Endothelial cell of umbilical vein (primary cell): ENCODE measurements at regions not wholly inside any gene's neighbourhood (a gene's known extent, or its start where the extent isn't known, plus 50 kb on each side); places are given as distances from the start of the nearest gene placed in this dataset.

ENCODE experiments used
- BruUV-seq: library from RNA; stranded (reverse); fragments of 400-500 nt; replicated peaks from 2 replicates; lab custom pipeline; 2021; lab: Mats Ljungman, UMichigan
- CTCF ChIA-PET: fragments of 300-600, 350-600 bp; sonication (Branson Sonifier 250); formaldehyde crosslinking; loops from one replicate; lab custom pipeline; 2021; ENCODE audit warnings: antibody characterized with exemption, inconsistent platforms; lab: Charles Lee
- POLR2A ChIA-PET: fragments of 300-600, 350-600 bp; sonication (Branson Sonifier 250); formaldehyde crosslinking; loops from one replicate; lab custom pipeline; 2021; ENCODE audit warnings: antibody characterized with exemption, inconsistent platforms; lab: Charles Lee
- DNase-seq: peaks from one replicate; pipeline ENCODE4 v3.0.0-alpha.2; 2011; ENCODE audit warnings: low read depth, low spot score
- FAIRE-seq: peaks from 2 replicates; lab custom pipeline; 2011; peaks lifted over from hg19 to GRCh38; lab: Jason Lieb, UNC
- H2AFZ ChIP-seq: 2 replicates; pipeline ENCODE4 v1.6.0; 2012; ENCODE audit warnings: low read depth, low read length, control low read depth, inconsistent platforms
- H3K27ac ChIP-seq: 2 replicates; pipeline ENCODE4 v1.5.1; 2011; ENCODE audit warnings: low read depth, mild to moderate bottlenecking, control low read depth, low read length, moderate library complexity; ENCODE audit not compliant: insufficient read depth
- H3K27me3 ChIP-seq, 2 experiments: 2 replicates each; pipeline versions ENCODE4 v1.6.0 to v1.6.1; 2011; ENCODE audit warnings: low read length in 2 of 2, mixed read lengths in 1 of 2; ENCODE audit not compliant: control insufficient read depth in 2 of 2, insufficient read depth in 2 of 2
- H3K36me3 ChIP-seq, 2 experiments: 2 replicates in 1 of 2; 3 replicates in 1 of 2; pipeline ENCODE4 v1.5.1; 2011; ENCODE audit warnings: low read length in 2 of 2, mild to moderate bottlenecking in 1 of 2, moderate library complexity in 1 of 2; ENCODE audit not compliant: control insufficient read depth in 2 of 2, insufficient read depth in 2 of 2; ENCODE audit errors: extremely low read depth in 1 of 2
- H3K4me1 ChIP-seq: 3 replicates; pipeline ENCODE4 v1.5.1; 2011; ENCODE audit warnings: mild to moderate bottlenecking, low read length; ENCODE audit not compliant: control insufficient read depth, insufficient read depth; ENCODE audit errors: extremely low read depth
- H3K4me2 ChIP-seq: 2 replicates; pipeline ENCODE4 v1.6.1; 2011; ENCODE audit warnings: low read length, control low read depth, mixed read lengths; ENCODE audit not compliant: insufficient read depth
- H3K4me3 ChIP-seq, 3 experiments: fragments of 200-600 bp in 1 of 3; sonication (generic), shearing (Covaris generic) in 1 of 3; replicated peaks in 1 of 3; 2 replicates each; pipeline ENCODE4 v1.5.1; 2011 to 2016; ENCODE audit warnings: control low read depth in 3 of 3, low read length in 3 of 3, mild to moderate bottlenecking in 2 of 3, inconsistent platforms in 1 of 3, low read depth in 1 of 3, moderate library complexity in 1 of 3; ENCODE audit not compliant: insufficient read depth in 1 of 3
- H3K79me2 ChIP-seq: 2 replicates; pipeline ENCODE4 v1.6.0; 2012; ENCODE audit warnings: low read length, inconsistent platforms; ENCODE audit not compliant: control insufficient read depth, insufficient read depth
- H3K9ac ChIP-seq: replicated peaks from 2 replicates; pipeline ENCODE3; 2011; ENCODE audit warnings: low read length, control low read depth; ENCODE audit not compliant: insufficient read depth; ENCODE audit errors: extremely low read depth
- H3K9me1 ChIP-seq: replicated peaks from 3 replicates; pipeline ENCODE4 v1.6.0; 2011; ENCODE audit warnings: mild to moderate bottlenecking, low read length; ENCODE audit not compliant: control insufficient read depth, insufficient read depth; ENCODE audit errors: extremely low read depth
- H3K9me3 ChIP-seq: replicated peaks from 2 replicates; pipeline ENCODE4 v1.5.1; 2012; ENCODE audit warnings: low read length, inconsistent platforms; ENCODE audit not compliant: control insufficient read depth, insufficient read depth
- H4K20me1 ChIP-seq: replicated peaks from 2 replicates; pipeline ENCODE3; 2011; ENCODE audit warnings: mild to moderate bottlenecking, low read length; ENCODE audit not compliant: control insufficient read depth, insufficient read depth; ENCODE audit errors: extremely low read depth
- CTCF ChIP-seq, 2 donors: IDR thresholded peaks; 1 replicate in 1 of 2; 2 replicates in 1 of 2; pipeline ENCODE4 v1.5.1; 2011; ENCODE audit warnings: low read length in 2 of 2, mild to moderate bottlenecking in 2 of 2, moderate library complexity in 2 of 2, control low read depth in 1 of 2, inconsistent platforms in 1 of 2, low read depth in 1 of 2; ENCODE audit not compliant: insufficient read depth in 1 of 2; ENCODE audit errors: extremely low read depth in 1 of 2
- EZH2 ChIP-seq: IDR thresholded peaks from 2 replicates; pipeline ENCODE4 v1.6.1; 2012; ENCODE audit warnings: borderline replicate concordance, low read depth, mild to moderate bottlenecking, moderate library complexity, low read length, inconsistent platforms; ENCODE audit not compliant: severe bottlenecking
- FOS ChIP-seq: IDR thresholded peaks from 2 replicates; pipeline ENCODE4 v1.6.1; 2011; ENCODE audit warnings: mild to moderate bottlenecking, low read length, moderate library complexity, borderline replicate concordance; ENCODE audit not compliant: insufficient read depth
- GATA2 ChIP-seq: IDR thresholded peaks from 2 replicates; pipeline ENCODE4 v1.7.0; 2011; ENCODE audit warnings: low read depth, mild to moderate bottlenecking, moderate library complexity, mixed read lengths, low read length; ENCODE audit not compliant: insufficient read length, insufficient read depth
- JUN ChIP-seq: IDR thresholded peaks from 2 replicates; pipeline ENCODE4 v1.6.1; 2011; ENCODE audit warnings: borderline replicate concordance, low read depth; ENCODE audit not compliant: insufficient read length, insufficient read depth
- MAX ChIP-seq: IDR thresholded peaks from 2 replicates; pipeline ENCODE4 v1.6.1; 2011; ENCODE audit not compliant: insufficient read depth, insufficient read length
- MYC ChIP-seq: IDR thresholded peaks from one replicate; pipeline ENCODE4 v1.6.1; 2011; ENCODE audit warnings: mild to moderate bottlenecking, low read depth, low read length
- POLR2A ChIP-seq: IDR thresholded peaks from 2 replicates; pipeline ENCODE4 v1.6.1; 2012; ENCODE audit warnings: low read depth, mild to moderate bottlenecking, control low read depth, low read length
- POLR2AphosphoS5 ChIP-seq: IDR thresholded peaks from 2 replicates; pipeline ENCODE4 v1.6.1; 2012; ENCODE audit warnings: low read depth, mild to moderate bottlenecking, control low read depth, low read length, moderate library complexity; ENCODE audit not compliant: insufficient read depth
- dilution Hi-C: fragments of 300-500 bp; cut with MboI; formaldehyde crosslinking; loops from one replicate; pipeline ENCODE4 v1.15.0; 2019; ENCODE audit warnings: low sequenced_read_pairs; ENCODE audit not compliant: extremely low pct_ligation_motif_present
- intact Hi-C: fragments of 100-400 bp; cut with micrococcal nuclease; formaldehyde crosslinking; loops from one replicate; pipeline ENCODE4 v1.10.0; 2022

GRCh38 chr2:238685713-238686112 is 162.2 kb upstream of the TWIST2 start:
- ChIA-PET CTCF (no interaction called here), POLR2A (no interaction called here)
- Histone ChIP-seq H3K4me1 (no peaks in the 10 kb centered on the region), H3K4me3 (no peak overlapping the region), H3K4me2 (no peak overlapping the region), H3K79me2 (no peaks in the 10 kb centered on the region), H3K9me3 (no peaks in the 10 kb centered on the region), H3K36me3 (no peaks in the 10 kb centered on the region), H3K27ac (no peak overlapping the region), H4K20me1 (no peaks in the 10 kb centered on the region), H3K27me3 (no peaks in the 10 kb centered on the region), H3K9ac (no peak overlapping the region), H3K9me1 (no peaks in the 10 kb centered on the region), H2AFZ (no peak overlapping the region)
- BruUV-seq, result no TSS peak
- no peak for DNase-seq
- TF ChIP-seq GATA2, result no peak
- TF ChIP-seq JUN, result no peak
- no peak for TF ChIP-seq MYC
- no peak for TF ChIP-seq EZH2
- TF ChIP-seq POLR2AphosphoS5, result no peak
- no peak for TF ChIP-seq FOS
- no peak for TF ChIP-seq POLR2A
- no peak for TF ChIP-seq MAX
- no peak for TF ChIP-seq CTCF (IDR thresholded peaks at IDR 0.05; ENCODE audit: extremely low read depth in 1 of 2, insufficient read depth in 1 of 2, low read depth in 1 of 2, low read length in 2 of 2)
- FAIRE-seq, result no peak
- dilution Hi-C loops, result no loop called here
- intact Hi-C loops, result no loop called here
